Colon (tissue), 2 donors: ENCODE measurements at regions not wholly inside any gene's neighbourhood (a gene's known extent, or its start where the extent isn't known, plus 50 kb on each side); places are given as distances from the start of the nearest gene placed in this dataset.
A peak's percentile ranks its signal among the peaks of the same experiment; 100 is the strongest.

Experiments used
- FAIRE-seq: peaks from 2 replicates; lab custom pipeline; 2012; peaks lifted over from hg19 to GRCh38; lab: Jason Lieb, UNC
- donor health status: control.
- donor health status: control.

GRCh38 chr9:80926611-80927010 lies 762.7 kb downstream of the TLE1 start:
- no peak for FAIRE-seq

DNA sequence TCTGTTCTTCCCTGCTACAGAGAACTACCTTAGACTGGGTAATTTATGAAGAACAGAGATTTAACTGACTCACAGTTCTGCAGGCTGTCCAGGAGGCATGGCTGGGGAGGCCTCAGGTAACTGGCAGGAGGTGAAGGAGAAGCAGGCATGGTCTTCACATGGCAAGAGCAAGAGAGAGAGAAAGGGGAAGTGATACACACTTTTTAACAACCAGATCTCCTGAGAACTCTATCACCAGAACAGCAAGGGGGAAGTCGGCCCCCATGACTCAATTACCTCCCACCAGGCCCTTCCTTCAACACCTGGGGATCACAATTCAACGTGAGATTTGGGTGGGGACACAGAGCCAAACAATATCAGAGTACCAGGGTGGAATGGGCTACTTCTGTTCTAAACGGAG lies 766.8 kb downstream of the TLE1 start:
- FAIRE-seq, result no peak

DNA sequence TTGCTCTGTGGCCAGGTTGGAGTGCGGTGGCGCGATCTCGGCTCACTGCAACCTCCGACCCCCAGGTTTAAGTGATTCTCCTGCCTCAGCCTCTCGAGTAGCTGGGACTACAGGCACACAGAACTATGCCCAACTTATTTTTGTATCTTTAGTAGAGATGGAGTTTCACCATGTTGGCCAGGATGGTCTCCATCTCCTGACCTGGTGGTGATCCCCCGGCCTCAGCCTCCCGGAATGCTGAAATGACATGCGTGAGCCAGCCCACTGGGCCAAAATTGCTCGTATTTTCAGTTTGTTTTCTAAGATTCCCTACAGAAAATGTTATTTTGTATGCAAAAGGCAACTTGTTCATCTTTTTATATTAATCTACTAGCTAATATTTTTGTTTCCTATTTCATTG lies 782.6 kb downstream of the TLE1 start:
- no peak for FAIRE-seq

DNA sequence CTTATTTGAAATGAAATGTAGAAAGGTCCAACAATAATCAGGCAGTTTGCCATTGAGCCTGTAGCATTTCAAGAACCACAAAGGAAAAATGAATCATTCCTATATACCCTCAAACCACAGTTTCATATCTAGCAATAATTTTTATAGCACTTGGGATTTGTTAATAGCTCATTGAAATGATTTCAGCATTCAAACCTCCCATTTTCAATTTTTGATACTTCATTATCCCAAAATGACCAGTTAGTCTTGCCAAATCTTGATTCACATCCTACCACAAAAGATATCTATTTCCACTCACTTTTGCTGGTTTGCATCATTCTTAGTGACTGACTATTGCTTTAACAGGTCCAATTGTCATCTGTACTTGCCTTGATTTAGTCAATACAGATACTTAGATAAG lies 790.1 kb downstream of the TLE1 start:
- no peak for FAIRE-seq

DNA sequence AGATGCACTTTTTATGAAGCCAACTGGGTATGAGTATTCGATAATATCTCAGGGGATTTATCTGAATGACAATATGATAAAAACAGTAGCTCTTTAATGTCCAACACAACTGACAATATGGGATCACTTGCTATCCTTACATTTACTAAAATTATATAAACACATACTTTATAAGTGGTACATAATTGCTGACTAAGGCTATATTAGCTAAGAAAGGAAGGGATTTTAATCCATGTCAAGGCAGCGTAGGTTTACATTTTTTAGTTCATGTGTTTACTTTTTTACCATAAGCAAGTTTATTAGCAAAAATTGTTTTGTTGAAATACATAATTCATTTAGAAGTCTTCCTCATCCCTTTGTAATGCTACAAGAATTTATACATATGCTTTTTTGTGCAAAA lies 796.2 kb downstream of the TLE1 start:
- no peak for FAIRE-seq

- no peak for FAIRE-seq
These were observed 796.6 kb downstream of the TLE1 start for GRCh38 chr9:80892703-80893102.

GRCh38 chr9:80890124-80890523 lies 799.2 kb downstream of the TLE1 start:
- no peak for FAIRE-seq

- no peak for FAIRE-seq
These were observed 803.5 kb downstream of the TLE1 start for GRCh38 chr9:80885894-80886293.

GRCh38 chr9:80883826-80884579 lies 805.3 kb downstream of the TLE1 start:
- FAIRE-seq, result no peak

- peak; percentile 60 for FAIRE-seq
These were observed 805.9 kb downstream of the TLE1 start for GRCh38 chr9:80883426-80883825.

DNA sequence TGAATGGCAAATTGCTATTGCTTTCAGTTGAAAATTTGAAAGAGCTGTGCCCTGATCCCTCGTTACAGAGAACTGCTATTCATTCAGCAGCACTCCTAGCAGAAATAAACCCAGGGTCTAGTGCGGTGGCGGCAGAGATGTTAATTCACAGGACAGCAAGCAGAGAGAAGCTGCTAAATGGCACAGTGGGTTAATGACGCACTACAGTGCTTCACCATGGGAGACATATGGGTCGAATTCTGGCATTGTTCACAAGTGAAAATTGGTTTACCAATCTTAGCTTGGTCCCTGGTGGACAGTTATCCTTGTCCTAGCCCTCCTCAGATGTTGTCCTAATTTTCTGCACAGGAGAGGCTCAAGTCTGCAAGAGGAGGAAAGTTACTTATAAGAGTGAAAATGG lies 807.4 kb downstream of the TLE1 start:
- no peak for FAIRE-seq

- FAIRE-seq, result no peak
These were observed 808.0 kb downstream of the TLE1 start for GRCh38 chr9:80881320-80881719.

DNA sequence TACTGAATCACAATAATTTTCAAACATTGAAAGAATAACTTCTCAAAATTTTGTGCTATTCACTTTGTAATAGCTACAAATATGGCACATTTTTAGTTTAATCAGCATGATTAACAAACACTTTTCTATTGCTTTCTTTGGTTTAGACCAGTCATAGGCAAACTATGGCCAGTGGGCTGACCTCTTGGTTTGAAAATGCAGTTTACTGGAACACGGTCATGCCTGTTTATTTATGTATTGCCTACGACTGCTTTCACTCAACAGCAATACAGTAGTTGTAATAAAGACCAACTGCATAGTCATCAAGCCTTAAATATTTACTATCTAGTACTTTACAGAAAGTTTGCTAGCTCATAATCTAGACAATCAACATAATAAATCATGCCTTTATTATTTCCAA lies 810.8 kb downstream of the TLE1 start:
- no peak for FAIRE-seq

DNA sequence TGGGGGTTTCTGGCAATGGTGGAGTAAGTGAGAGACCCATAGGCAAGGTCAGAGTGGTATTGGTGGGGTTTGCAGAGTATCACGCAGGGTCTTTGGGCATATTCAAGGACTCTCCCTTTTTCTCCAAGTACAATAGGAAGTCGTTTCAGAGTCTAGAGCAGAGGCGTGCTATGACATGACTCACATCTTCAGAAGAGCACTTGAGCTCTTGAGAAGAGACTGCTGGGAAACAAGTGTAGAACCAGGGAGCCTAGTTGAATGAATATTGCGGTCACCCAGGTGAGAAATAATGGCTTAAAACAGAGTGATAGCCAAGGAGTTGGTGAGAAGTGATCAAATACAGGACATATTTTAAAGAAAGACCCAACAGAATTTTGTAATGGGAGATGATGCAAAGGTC lies 813.4 kb downstream of the TLE1 start:
- FAIRE-seq, result no peak

DNA sequence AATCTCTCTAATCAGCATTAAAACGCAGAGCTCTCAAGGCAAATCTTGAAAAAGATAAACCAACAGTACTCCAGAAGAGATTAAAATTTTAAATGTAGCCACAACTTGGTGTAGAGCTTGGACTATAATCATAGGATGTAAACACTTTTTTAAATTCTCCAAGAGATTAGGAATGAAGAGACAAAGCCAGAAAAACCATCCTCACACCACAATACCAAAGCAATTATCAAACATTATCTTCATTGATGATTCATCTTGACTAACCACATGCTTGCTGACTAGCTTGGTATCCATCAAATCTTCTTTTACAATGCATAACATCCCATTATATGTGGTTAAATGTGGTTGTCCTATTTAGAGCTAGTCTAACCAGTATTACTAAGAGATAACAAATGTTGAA lies 815.1 kb downstream of the TLE1 start:
- no peak for FAIRE-seq

GRCh38 chr9:80873861-80874260 lies 815.5 kb downstream of the TLE1 start:
- no peak for FAIRE-seq

GRCh38 chr9:80871596-80871995 lies 817.8 kb downstream of the TLE1 start:
- no peak for FAIRE-seq

DNA sequence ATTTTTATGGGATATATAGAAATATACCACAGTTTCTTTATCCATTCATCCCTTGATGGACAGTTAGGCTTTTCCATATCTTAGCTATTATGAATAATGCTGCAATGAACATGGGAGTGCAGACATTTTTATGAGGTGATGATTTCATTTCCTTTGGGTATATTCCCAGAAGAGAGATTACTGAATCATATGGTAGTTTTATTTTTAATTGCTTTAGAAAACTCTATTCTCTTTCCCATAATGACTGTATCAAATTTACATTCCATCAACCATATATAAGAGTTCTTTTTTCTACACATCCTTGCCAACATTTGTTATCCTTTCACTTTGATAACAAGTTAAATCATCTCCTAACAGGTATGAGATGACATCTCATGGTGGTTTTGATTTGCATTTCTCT lies 821.6 kb downstream of the TLE1 start:
- FAIRE-seq, result no peak

DNA sequence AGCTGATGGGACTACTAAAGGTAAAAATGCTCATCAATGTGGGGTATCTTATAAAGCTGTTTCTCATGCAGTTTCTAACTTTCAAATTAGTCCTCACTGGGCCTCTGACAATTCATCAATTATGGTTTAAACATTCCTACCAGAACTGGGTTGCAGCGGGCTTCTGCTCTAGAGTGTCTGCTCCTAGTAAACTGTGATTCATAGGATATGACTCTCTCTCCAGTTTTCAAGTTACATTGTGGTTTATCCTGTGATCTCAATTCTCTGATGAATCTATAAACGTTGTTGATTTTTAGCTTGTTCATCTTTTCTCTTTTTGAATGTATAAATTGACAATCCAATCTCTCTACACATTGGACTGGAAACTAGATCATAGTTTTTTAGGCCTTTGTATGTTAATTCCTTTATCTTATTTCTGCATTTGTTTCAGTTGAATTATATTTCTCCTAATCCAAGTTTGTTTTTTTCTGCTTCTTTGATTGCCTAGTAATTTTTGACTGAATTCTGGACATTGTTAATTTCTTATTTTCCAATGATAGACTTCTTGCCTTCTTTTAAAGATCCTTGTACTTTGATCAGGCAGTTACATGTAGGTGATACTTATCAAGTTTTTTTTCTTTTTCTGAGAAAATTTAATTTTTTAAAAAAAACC lies 822.6 kb downstream of the TLE1 start:
- no peak for FAIRE-seq

- no peak for FAIRE-seq
These were observed 823.2 kb downstream of the TLE1 start for GRCh38 chr9:80866121-80866520.

DNA sequence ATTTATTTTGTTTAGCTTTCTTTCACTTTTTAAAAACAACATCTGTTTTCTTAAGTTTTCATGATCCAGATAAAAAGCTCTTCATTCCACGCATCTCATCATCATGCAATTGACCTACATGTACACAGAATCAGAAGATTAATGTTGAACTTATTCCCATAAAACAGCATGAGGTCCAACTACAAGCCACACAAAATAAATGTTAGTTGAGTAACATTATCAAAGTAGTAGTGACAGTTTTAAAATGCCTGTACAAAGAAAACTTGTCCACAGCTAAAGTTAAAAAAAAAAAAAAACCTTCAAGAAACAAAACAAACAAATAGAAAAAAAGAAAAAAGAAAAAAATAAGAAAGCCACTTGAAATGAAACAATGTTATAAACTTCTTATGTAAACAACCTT lies 846.3 kb downstream of the TLE1 start:
- FAIRE-seq, result no peak

DNA sequence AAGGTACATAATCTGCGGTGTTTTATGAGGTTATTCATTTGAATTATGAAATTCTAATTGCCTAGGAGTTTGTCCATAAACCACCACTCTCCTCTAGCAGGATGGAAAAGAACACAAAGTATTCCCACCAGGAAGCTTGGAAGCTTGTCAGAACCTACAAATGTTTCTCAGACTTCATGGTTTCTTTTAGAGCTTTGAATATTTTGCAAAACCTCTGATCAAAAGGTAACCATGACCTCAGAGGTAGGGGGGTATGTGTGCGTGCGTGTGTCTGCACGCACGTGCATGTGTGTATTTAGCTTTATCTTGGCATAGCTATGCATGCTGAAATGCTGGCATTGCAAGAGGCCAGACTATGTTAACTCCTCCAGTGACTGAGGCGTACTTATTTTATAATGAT lies 847.0 kb downstream of the TLE1 start:
- no peak for FAIRE-seq

GRCh38 chr9:80841888-80842287 lies 847.5 kb downstream of the TLE1 start:
- no peak for FAIRE-seq
